ENCODE measurements at regions not wholly inside any gene's neighbourhood (a gene's known extent, or its start where the extent isn't known, plus 50 kb on each side); places are given as distances from the start of the nearest gene placed in this dataset.

GRCh38 chr5:158421319-158421718, 562.4 kb upstream of the CLINT1 start:
- no peaks in the 10 kb centered on the region for H3K36me3 ChIP-seq
- DNase-seq (ENCODE audit: low spot score in 2 of 2) = no peak
- no peak for TF ChIP-seq POLR2AphosphoS5 (IDR thresholded peaks at IDR 0.05)
- TF ChIP-seq EP300 (IDR thresholded peaks at IDR 0.05) = no peak
- no peak for TF ChIP-seq POLR2A (IDR thresholded peaks at IDR 0.05)
- TF ChIP-seq CTCF (IDR thresholded peaks at IDR 0.05) = no peak

GRCh38 chr5:158419186-158419585, 560.2 kb upstream of the CLINT1 start:
- Histone ChIP-seq H3K27ac (no peak overlapping the region), H3K4me1 (peaks cover 5% of the 10 kb centered on the region), H3K4me3 (no peak overlapping the region), H3K27me3 (no peaks in the 10 kb centered on the region), H3K9me3 (no peaks in the 10 kb centered on the region), H3K36me3 (no peaks in the 10 kb centered on the region)
- 76% methylated on average over 2 of the region's 2 CpGs for WGBS
- TF ChIP-seq POLR2A (IDR thresholded peaks at IDR 0.05) (no peak), CTCF (IDR thresholded peaks at IDR 0.05) (no peak), POLR2AphosphoS5 (IDR thresholded peaks at IDR 0.05) (no peak)
- no peak for DNase-seq (ENCODE audit: low spot score in 2 of 2)

More at GRCh38 chr5:158421319-158421718, 562.4 kb upstream of the CLINT1 start:
- Histone ChIP-seq H3K27me3 (no peaks in the 10 kb centered on the region), H3K9me3 (no peaks in the 10 kb centered on the region), H3K4me1 (peaks cover 5% of the 10 kb centered on the region), H3K4me3 (no peak overlapping the region), H3K27ac (no peak overlapping the region)
- 91% methylated on average over 6 of the region's 6 CpGs for WGBS

- TF ChIP-seq EP300 (IDR thresholded peaks at IDR 0.05) (no peak), CTCF (IDR thresholded peaks at IDR 0.05) (no peak), POLR2AphosphoS5 (IDR thresholded peaks at IDR 0.05) (no peak), POLR2A (IDR thresholded peaks at IDR 0.05) (no peak)
- Histone ChIP-seq H3K4me3 (no peak overlapping the region), H3K9me3 (no peaks in the 10 kb centered on the region), H3K27me3 (no peaks in the 10 kb centered on the region), H3K36me3 (no peaks in the 10 kb centered on the region), H3K4me1 (no peaks in the 10 kb centered on the region), H3K27ac (peak overlapping the region; percentile 57)
- 53% methylated on average over 1 of the region's 1 CpG for WGBS
- no peak for DNase-seq (ENCODE audit: low spot score in 2 of 2)
Measured at GRCh38 chr5:158414780-158415179, 555.8 kb upstream of the CLINT1 start.

GRCh38 chr5:158414333-158414762, 555.4 kb upstream of the CLINT1 start:
- Histone ChIP-seq H3K27ac (peak overlapping the region; percentile 57), H3K9me3 (no peaks in the 10 kb centered on the region), H3K27me3 (no peaks in the 10 kb centered on the region), H3K4me3 (no peak overlapping the region), H3K4me1 (no peaks in the 10 kb centered on the region), H3K36me3 (no peaks in the 10 kb centered on the region)
- TF ChIP-seq CTCF (IDR thresholded peaks at IDR 0.05) = no peak
- TF ChIP-seq EP300 (IDR thresholded peaks at IDR 0.05) = no peak
- no peak for TF ChIP-seq POLR2A (IDR thresholded peaks at IDR 0.05)
- DNase-seq (ENCODE audit: low spot score in 2 of 2) = no peak
- WGBS = 84% methylated on average over 3 of the region's 3 CpGs

GRCh38 chr5:158413122-158413680, 554.3 kb upstream of the CLINT1 start:
- no peaks in the 10 kb centered on the region for H3K27me3 ChIP-seq
- no peaks in the 10 kb centered on the region for H3K4me1 ChIP-seq
- H3K27ac ChIP-seq = no peak overlapping the region
- H3K4me3 ChIP-seq = no peak overlapping the region
- TF ChIP-seq CTCF (IDR thresholded peaks at IDR 0.05) (no peak), EP300 (IDR thresholded peaks at IDR 0.05) (no peak), POLR2AphosphoS5 (IDR thresholded peaks at IDR 0.05) (no peak), POLR2A (IDR thresholded peaks at IDR 0.05) (no peak)
- DNase-seq (ENCODE audit: low spot score in 2 of 2) = no peak
- H3K9me3 ChIP-seq = no peaks in the 10 kb centered on the region
- no peaks in the 10 kb centered on the region for H3K36me3 ChIP-seq
- WGBS = 90% methylated on average over 4 of the region's 4 CpGs
